Hematopoietic multipotent progenitor cell treated with erythropoietin and hydrocortisone succinate and interleukin-3 and kit ligand, for 6 days (in vitro differentiated cells): ENCODE measurements at regions not wholly inside any gene's neighbourhood (a gene's known extent, or its start where the extent isn't known, plus 50 kb on each side); places are given as distances from the start of the nearest gene placed in this dataset.
"Not testable (repeated sequence)": the region's sequence is repeated elsewhere in the genome, so short reads cannot be mapped to it uniquely, and the experiment has no call there.

Experiments
- DNase-seq: peaks from one replicate; pipeline ENCODE4 v3.0.0-alpha.2; 2015

DNA sequence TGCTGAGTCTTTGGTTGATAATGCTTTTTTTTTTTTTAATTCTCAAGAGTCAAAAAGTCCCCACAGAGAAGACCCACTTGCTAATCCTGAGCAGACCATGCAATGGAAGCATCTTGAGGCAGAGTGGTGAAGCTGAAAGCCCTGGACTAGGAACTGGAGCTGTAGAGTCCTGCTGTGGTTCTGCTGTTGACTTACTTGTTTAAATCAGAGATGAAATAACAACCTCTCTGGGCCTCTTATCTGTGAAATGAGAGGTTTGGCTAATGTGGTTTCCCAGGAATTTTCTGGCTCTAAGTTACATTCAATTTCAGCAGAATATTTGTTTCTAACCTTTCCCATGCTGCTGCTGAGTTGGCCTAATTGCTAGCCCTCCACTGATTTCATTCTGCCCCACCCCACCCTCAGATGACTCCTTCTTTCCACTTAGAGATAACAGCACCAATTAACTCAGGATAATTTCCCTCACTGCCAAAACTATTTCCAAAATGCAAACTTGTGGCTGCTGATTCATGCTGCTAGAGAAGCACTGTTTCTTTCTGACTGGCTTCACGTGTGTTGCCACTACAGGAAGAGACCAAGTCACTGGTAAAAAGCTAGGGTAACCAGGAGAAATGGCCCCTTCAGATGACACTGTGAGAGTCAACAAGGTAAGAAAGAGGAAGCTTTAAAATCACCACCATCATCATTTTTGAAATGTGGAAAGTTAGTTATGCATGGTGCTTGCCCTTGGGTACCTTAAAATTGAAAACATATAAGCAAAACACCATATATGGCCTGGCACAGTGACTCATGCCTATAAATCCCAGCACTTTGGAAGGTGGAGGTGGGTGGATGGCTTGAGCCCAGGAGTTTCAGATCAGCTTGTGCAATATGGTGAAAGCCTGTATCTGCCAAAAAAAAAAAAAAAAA, 326.4 kb downstream of the DCHS2 start:
- DNase-seq: no peak

DNA sequence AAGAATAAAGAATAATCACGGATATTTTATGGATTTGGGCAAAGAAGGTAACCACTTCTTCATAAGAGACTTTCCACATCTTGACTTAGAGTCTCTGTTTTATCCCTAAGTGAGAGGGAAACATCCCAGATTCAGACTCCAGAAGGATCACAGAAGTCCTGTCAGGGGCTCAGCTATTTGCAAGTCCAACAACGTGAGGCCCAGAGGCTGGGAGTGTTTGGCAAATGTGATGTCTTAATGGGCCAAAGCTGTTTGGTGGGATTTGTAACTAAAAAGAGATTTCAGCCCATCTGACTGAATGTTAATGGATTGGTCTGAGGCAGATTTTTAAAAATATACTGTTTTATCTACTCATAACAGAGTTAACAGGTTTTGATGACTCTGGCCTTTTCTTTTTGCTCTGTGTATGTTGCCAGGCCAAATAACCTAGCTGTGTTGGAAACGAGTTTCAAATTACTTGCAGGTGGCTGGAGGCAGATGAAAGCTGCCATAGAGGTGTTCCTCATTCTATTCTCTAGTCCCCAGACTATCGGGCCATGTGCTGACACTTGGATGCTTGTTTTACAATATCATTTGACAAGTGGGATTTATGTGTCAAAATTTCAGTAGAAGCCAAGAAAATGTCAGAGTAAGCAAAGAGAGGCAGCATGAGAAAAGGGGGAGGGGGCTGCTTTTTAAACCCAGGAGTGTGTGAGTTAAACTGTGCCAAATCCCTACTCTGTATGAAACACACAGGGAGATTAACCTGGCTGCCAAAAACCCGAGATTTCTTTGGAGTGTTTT, 330.9 kb downstream of the DCHS2 start:
- DNase-seq: no peak

DNA sequence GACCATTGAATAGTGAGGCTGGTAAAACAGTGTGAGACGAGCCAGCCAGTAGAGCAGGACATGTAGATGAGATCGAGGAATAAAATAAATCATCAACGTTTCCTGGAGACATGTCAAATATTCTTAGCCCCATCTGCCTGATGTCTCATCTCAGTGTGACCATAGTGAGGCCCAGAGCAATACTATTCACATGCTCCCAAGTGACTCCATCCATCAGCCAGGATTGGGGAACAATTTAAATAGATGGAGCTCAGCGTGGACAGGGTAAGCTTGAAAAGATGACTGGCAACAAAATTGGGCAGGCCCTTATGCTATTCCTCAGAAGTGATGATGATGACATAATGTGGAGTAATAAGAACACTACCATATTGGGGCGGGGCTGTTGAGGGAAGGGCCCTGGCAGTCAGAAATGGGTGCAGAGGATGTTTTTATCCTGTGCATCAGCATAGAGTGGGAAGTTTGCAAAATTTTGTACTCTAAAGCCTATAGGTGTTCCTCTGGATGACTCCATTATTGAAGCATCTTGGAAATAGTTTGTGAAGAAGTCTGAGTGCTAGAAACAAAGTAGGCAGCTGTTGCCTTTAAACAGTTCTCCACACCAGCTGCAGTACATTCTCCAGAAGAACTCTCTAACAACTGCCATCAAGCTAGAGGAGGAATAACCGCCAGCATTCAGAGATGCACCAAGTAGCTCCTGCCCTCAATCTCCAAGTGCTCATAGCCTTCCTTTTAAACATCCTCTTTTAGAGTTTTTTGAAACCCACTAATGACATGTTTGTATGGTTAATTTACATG, 333.0 kb downstream of the DCHS2 start:
- DNase-seq: no peak

DNA sequence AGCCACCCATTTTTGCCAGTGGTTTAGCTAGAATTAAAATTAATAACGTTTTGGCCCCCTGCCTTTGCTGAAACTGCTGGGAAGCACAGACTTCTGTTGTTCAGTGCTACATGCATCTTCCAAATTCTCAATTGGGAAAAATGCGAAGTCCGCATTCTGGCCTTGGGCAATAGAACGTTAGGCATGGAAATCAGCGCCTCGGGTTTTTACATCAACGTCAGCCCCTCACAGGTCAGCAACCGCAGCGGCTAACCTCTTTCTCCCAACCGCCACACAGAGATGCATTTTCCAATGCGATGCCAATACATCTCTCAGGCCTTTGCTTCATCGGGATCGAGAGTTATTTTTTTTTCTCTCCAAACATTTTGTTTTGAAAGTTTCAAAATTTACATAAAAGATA, 339.1 kb downstream of the DCHS2 start:
- DNase-seq: no peak

DNA sequence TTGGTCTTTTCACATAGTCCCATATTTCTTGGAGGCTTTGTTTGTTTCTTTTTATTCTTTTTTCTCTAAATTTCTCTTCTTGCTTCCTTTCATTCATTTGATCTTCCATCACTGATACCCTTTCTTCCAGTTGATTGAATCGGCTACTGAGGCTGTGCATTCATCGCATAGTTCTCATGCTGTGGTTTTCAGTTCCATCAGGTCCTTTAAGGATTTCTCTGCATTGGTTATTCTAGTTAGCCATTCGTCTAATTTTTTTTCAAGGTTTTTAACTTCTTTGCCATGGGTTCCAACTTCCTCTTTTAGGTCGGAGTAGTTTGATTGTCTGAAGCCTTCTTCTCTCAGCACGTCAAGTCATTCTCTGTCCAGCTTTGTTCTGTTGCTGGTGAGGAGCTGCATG, 342.4 kb downstream of the DCHS2 start:
- DNase-seq: not testable (repeated sequence)

DNA sequence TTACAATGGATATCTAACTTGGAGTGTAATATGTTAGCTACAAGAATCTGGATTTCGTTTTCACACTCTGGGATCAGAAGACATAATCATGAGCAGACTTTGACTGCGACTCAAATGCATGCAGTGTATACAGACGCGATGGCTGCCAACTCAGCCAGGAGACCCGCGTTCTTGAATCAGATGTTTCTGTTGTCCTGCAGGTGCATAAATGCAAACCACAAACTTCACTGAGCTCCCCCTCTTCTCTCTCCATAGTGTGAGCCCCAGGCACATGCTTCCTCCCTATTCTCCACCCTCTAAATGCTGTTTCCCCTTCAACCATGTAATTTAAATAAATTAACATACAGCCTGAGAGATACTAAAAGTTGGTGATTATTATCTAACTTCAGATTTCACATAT, 347.9 kb downstream of the DCHS2 start:
- DNase-seq: no peak

DNA sequence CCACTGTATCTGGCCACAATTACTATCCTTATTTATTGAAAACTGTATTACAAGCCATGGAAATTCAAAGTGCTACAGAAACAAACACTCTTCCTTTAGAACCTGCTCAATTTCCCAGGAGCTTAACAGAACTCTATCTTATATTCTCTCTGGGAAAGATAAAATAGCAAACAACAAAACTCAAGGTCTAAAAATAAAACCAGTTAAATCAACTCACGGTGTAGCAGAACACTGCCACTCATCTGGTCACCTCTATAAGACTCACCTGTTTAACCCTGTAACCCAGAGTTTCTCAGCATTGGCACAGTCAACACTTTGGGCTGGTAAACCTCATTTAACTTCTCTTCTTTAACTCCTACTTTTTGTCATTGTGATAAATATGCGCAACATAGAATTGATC, 348.9 kb downstream of the DCHS2 start:
- DNase-seq: no peak

DNA sequence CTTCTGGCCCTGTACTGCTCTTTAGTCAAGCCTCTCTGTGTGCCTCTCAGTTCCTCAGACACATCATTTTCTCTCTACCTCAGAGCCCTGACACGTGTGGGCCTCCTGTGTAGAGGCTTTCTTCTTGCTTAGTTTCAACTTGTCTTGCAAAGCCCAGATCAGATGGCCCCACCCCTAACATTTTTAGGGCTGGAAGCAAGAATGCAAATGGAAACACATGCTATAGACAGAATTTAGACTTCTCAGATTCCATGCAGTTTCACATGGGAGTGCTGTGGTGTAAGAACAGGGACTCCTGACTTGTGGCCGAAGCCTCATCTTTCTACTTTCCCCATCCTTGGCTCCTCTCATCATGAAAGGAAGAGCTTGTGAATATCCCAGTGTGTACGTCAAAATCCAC, 350.7 kb downstream of the DCHS2 start:
- no peak for DNase-seq

DNA sequence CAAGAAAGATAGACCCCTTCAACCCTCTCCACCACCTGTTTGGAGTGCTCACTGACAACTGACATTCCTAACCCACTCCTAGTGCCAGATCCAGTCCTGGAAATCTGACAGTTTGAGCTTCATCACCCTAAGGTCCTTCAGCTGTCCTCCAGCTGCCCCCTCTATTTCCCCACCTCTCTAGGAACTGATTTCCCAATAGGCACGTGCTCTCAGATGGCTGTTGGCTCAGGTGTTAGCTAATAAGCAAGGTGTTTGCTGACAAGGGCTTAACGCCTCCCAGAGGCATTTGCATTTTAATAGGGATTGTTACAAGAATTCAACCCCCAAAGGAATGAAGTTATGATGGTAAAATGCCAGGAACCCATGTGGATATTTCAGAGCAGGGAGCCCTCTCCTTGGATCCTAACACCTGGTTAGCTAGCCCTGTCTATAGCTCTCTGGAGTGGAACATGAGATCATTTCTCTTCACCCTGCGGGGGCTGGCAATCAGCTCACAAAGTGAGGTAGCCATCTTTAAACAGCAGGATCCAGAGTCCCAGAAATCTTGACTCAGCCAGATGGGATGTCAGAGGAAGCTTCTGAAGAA, 348.5 kb upstream of the SFRP2 start:
- no peak for DNase-seq

DNA sequence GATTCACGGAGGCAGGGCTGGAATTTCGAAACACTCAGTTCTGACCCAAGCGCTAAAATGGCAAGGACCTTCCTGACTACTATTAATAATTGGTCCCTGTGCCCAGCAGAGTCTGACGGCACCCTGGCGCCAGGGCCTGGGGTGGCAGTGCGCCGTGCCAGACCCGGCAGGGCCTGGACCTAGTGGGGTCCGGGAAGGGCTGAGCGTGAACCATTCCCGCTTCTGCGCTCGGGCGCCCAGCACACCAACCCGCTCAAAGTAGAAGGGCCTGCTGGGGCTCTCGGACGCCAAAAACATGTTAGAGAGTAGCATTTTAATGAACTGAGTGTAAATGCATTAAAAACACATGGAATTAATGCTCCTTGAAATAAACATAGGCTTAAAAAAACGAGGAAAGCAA, 346.7 kb upstream of the SFRP2 start:
- no peak for DNase-seq

DNA sequence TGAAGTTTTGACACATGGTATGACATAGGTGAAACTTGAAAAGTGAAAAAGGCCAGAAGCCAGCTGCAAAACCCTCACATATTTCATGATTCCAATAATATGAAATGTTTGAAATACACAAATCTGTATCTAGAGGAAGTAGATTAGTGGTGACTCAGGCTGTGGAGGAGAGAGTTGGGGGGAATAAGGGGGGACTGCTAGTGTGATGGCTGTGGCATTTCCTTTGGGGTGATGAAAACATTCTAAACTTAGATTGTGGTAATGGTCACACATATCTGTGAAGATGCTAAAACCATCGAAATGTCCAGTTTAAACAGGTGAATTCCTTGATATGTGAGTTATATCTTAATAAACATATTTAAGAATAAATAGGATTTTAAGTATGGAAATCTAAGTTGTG, 343.5 kb upstream of the SFRP2 start:
- no peak for DNase-seq

DNA sequence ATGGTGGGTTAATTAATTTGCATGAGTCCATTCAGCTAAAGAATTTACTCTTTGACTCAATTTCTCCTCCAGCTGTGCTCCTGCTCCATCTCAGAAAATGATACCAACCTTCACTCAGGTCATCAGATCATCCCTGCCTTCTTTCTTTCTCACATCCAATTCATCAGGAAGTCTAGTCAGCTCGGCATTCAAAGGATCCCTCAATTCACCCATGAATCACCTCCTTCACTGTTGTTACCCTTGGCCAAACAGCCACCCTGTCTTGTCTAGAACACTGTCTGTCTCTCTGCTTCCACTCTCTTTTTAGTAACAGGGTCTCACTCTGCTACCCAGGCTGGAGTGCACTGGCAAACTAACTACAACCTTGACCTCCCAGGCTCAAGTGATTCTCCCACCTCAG, 337.4 kb upstream of the SFRP2 start:
- no peak for DNase-seq

DNA sequence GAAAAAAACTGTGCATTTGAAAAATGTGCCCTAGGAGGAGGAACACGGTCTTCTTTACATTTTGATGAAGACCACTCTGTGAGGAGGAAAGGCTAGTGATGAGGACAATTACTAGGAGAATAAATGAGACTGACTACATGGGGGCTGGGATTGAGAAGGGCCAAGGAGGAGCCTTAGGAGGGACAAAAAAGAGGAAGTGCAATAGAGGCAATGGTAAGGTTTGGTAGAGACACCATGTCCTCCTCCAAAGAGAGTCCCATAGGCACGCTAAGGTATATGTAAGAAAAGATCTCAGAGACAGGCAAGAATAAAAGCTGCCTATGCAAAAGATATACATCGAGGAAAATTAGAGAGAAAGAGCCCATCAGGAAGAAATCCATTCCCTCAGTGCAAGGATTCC, 336.5 kb upstream of the SFRP2 start:
- no peak for DNase-seq

DNA sequence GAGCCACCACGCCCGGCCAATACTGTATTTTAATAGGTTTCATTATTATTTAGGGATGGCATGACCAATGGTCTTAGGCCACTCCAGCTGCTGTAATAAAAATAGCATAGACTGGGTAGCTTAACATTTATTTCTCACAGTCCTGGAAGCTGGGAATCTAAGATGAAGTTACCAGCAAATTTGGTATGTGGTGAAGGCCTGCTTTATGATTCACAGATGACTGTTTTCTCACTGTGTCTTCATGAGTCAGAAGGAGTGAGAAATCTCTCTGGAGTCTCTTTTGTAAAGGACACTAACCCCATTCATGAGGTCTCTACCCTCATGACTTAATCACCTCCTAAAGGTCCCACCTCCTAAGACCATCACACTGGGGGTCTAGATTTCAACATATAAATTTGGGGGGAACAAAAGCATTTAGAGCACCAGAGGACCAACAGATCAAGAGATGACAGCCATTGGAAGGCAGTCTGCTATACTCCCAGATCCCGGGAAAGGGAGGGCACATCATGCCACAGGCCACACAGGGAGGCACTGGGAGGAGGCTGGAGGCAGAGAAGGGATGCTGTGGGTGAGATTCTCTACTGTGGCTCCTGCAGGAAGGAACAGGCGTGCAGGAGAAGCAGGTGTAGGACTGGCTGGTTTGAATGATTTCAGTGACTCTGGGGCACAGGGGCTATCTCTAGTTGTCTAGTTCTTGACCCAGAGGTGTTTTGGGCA, 335.8 kb upstream of the SFRP2 start:
- DNase-seq: no peak

DNA sequence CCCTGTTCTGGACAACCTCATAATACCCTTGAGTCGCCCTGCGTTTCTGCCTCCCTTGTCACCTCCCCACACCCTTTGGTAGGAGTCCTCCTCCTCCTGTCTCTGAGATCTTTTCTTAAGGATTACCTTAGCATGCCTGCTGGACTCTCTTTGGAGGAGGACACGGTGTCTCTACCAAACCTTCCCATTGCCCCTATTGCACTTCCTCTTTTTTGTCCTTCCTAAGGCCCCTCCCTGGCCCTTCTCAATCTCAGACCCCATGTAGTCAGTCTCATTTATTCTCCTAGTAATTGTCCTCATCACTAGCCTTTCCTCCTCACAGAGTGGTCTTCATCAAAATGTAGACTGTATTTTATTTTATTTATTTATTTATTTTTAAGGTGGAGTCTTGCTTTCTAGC, 335.0 kb upstream of the SFRP2 start:
- DNase-seq: no peak

DNA sequence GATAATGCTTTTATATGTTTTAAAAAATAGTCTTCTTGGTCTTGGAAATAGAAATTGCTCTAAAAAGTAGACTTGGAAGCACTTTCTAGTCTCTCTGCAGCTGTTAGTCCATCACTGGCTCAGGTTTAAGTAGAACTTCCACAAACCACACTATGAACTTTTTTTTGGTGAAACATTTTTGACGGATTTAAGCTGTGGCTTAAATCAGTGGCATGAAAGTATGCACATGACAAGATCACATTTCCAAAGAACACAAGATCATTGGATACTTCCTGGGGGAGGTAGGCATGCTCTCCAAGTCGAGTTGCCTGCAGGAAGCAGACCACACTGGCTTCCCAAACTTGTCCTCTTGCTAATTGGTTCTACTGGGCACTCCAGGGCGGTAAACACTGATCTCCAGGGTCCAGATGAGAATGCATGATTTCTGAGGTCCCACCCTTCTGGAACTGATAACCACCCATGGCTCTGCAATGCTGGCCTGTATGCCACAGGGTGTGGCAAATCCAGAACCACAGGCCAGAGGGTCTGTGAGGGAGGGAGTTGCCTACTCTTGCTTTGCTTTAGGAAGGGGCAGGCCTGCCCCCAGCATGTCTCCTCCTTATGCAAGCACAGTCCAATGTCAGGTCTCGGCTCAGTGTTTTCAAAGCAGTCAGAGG, 331.9 kb upstream of the SFRP2 start:
- peak; percentile 54 for DNase-seq

DNA sequence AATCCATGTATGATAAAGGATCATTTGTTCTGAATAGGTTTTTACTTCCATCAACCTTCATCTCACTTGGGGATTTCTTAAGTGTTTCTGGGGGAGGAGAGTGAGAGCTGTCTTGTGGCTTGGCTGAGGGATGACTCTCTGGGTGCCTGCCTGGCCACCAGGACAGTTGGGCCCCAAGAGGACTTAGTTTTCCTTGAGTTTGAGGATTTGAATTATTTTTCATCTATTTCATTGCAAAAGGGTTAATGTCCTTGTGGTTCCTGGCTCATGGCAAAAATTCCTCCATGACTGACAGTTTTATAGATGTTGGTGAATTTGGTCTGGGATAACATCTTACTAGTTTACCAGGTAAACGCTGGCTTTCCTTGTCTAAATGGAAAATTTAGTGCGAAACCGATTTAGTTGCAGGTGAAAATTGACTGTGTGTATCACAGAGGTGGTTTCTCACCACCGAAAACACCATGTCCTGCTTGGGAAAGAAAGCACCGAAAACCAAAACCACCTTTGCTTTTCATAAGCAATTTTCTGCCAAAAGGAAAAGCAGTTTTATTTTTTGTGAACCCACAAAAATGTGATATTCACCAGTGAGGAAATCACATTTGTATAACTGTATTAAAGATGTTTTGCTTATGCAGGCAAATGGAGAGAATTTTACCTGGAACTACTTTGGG, 331.3 kb upstream of the SFRP2 start:
- no peak for DNase-seq

DNA sequence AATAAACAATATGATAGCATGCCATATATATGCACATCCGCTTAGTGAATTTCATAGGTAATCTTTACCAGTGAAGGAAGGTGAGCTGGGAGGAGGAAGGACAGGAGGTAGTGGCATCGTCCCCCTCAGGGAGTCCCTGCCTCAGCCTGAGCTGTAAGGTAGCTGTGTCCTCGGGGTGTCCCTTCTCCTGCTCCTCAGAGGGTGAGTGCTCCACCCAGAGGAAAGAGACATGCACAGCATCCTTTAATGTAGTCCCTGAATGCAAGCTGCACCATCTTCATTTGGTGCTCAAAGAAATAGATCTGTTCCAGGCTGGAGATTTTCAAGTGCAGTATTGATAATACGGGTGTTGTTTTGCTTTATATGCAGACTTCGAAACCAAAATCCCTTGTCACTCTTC, 330.4 kb upstream of the SFRP2 start:
- DNase-seq: no peak

DNA sequence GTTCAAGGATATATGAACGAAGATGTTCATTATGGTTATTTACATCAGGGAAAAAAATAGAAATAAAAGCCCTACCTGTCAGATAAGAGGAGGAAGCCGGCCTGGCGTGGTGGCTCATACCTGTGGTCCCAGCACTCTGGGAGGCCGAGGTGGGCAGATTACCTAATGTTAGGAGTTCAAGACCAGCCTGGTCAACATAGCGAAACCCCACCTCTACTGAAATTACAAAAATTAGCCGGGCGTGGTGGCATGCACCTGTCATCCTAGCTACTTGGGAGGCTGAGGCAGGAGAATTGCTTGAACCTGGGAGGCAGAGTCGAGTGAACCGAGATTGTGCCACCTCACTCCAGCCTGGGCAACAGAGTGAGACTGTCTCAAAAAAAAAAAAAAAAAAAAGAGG, 328.8 kb upstream of the SFRP2 start:
- DNase-seq: not testable (repeated sequence)

DNA sequence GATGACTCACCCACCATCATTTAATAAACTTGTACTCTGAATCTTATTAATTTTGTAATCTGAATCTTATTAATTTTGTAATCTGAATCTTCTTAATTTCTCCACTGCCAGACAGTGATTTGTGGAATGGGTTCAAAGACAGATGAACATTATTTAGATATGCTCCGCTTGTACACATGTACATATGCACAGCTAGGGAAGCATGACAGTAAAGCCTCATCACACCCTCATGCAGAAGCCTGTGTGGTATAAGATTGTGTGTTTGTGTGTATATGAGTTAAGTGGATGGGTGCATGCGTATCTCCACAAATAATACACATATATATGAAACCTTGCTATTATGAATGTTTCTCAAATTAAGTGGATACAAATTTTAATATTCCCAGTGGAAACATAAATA, 318.5 kb upstream of the SFRP2 start:
- DNase-seq: no peak

DNA sequence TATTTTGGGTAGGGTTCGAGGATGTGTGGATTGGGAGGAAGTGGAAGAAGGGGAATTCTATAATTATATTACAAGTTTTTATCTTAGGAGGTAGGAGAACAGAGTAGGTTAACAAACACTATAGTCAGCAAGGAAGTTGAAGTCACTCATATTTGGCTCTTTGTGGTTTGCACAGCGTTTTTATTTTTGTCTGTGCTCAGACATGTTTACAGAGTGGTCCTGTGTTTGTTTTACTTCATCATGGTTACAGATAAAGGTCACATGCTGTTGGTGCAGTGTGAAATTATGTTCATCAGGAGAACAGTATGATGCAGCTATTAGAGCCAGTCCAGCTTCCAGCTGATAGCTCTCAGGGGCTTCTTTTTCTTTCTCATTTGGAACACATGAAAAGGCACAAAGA, 299.9 kb upstream of the SFRP2 start:
- DNase-seq: no peak
